ENCODE measurements at regions not wholly inside any gene's neighbourhood (a gene's known extent, or its start where the extent isn't known, plus 50 kb on each side); places are given as distances from the start of the nearest gene placed in this dataset.

DNA sequence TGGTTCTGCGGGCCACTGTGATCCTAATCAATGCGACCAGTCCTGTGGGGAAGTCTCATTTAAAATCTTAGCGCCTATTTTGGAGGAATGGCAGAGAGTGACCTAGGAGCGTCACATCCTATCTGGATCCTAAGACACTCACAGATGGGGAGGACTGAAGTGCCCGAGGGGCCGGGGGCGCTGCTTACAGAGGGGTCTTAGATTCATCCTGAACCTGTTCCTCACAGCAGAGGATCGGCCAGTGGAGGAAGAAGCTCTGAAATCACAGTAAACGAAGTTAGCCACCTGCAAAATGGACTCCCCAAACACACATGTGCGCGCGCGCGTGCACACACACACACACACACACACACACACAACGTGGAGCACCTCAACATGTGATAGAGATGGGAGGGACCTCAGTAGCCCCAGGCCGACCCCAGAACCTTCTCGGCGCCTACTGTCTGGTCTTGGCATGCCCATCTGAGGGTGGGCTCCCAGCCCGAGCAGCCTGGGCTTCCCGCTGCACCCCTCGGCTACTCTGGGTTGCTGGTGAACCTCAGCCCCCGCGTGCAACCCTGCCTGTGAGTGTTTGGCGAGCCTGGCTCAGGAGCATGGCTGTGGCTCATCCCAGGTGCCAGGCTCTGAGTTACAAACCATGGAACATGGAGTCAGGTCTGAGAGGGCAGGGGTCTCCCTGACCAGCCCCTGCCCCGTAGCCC is 613.3 kb downstream of the TBC1D22A start:
- DNase-seq, result no peak

DNA sequence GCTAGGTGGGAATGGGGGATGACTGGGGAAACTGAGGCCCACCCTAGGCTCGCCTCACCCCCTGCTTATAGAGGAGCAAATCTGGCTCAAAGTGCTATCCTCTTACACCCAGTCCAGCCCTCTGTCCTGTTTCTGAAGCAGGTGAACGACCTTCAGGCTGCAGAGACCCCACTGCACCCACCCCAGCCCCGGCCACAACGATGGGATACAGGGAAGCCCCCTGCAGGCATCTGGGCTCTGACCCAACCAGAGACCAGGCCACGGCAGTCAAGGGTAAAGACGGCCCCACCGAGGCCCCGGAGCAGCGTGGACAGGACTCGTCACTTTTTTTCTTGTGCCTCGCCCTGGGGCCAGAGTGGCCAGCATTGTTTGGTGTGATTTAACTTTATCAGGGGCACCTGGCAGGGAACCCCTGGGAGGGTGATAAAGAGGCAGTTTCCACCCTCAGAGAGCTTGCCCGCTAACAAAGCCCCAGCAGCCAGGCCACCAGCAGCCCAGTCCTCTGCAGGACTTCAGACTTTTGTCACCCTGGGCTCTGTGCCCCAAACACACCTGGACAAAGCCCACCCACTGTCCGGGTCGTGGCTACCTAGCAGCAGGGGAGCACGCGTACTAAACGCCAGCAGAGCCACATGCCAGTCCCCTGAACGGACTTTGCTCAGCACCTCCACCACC is 612.6 kb downstream of the TBC1D22A start:
- DNase-seq, result no peak

DNA sequence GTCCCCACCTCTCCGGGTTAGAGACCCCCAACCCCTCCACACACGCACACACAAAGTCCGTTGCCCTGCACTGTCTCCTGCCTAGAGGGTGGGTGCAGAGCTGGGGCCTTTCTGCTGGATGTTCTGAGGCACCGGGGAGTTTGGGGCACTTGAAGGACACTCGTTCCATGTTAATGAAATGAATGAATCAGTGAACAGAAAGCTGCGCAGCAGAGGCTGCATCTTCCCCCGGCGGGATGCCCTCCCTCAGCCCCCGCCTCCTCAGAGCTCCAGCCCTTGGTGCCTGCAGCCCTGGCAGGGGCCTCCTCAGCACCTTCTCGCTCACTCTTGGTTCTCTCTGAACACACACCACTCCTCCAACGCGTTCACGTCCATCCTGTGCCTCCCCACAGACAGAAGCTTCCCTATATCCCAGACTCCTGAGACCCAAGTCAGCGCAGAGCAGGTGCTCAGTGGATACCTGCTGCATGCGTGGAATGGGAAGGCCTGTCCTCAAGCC is 611.9 kb downstream of the TBC1D22A start:
- DNase-seq, result no peak

DNA sequence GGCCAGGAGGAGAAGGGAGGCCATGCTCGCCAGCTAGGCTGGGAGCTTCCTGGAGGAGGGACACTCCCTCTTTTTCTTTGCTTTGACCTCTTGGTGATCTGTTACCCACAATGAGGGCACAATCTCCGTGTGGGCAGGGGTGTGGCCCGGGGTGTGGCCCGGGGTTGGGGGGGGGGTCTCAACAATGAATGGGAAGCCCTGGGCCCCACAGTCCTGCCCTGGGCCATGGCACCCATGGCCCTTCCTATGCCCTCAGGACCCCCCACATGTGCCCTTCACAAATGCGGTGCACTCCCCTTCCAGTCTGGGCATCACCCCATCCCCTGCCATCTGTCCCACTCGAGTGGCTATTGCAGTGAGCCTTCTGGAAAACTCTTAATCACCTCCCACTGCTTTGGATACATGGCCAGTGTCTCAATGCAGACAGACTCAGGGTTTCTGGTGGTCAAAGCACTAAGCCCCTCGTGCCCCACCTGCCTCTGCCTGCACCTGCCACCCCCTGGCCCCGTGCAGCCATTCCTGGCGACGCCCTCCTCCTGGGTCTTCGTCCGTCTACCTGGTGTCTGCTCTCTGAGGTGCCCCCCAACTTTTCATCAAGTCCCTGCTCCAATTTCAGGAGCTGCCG is 611.3 kb downstream of the TBC1D22A start:
- no peak for DNase-seq

DNA sequence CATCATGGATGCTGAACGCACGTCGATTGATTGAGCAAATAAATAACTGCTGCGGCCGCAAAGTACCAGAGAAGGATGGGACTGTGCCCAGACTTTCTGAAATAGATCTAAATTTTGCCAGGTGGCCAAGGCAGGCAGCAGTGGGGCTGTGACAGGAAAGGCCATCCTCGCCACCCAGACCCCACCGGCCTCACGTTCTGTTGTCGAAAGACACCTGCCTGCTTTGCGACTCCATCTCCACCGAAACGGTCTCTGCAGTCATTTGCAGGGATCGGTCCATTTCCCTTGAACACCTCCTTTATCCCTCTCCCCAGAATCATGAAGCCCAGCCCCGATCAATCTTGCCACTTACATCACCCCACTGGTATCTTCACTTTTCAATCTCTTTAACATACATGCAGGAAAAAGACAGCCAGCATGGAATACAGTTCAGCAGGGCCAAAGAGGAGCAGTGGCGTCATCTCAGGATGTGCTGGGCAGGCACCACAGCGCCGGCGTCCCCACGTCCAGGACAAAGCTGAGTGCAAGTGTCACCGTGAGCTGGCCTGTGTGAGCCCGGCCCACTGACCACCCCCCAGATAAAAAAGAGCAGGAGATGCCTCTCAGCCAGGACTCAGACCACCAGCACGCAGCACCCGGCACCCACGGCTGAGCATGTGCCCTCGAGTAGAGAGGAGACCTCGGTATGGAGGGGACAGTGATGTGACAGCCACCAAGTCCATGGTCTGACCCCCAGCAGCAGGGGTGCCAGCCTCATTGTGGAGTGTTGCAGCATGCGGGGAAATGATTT is 610.3 kb downstream of the TBC1D22A start:
- no peak for DNase-seq

DNA sequence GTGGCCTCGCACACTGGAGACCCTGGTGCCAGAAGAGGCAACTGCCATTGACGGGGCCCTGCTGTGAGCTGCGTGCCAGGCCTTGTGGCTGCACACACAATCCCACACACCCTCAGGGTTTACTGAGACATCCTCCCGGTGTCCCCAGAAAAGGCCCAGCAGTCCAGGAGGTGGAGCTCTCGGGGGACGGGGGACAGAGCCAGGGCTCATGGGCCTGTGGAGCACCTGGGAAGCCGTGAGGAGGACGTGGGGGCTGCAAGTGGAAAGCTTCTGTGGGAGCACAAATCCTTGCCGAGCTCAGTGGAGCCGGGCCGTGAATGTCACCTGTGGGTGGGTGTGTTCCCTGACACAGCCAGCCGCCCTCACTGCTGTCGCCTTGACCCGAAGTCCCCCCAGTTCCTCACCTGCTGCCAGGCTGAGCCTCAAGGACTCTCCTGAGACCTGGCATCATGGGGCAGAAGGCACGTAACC is 609.7 kb downstream of the TBC1D22A start:
- no peak for DNase-seq

DNA sequence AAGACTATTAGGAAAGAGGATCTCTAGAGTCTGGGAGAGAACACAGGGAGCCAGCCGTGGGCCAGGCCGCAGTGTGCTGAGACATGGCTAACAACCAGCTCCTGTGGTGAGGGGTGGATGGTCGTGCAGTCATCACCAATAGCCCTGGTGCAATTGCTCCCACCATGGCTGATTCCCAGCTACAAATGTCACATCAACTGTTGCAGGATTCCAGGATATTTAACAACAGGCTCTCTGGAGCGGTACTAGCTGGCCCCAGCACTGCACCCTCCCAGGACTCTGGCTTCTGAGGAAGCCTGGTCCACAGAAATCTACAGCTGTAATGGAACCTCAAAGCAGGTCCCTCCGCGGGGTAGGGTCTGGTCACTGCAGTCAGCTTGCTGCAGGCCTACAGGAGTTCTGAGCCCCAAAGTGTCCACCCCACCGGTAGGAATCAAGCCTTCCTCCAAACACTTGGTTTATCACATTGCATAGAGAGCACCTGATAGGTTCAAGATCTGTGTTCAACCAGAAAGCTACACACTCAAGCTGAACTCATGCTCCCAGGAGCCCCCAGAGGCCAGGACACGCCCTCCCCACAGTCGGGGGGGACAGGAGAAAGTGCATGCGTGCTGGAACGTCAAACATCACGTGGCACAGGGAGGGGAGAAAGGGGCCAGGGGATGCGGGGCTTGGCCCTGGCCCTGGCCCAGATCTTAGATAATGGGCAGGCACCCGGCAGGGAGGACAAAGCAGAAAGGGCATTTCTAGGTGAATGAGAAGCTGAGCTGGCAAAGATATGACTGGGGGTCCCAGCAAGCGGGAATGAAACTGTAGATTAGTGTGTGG is 609.0 kb downstream of the TBC1D22A start:
- DNase-seq, result no peak

DNA sequence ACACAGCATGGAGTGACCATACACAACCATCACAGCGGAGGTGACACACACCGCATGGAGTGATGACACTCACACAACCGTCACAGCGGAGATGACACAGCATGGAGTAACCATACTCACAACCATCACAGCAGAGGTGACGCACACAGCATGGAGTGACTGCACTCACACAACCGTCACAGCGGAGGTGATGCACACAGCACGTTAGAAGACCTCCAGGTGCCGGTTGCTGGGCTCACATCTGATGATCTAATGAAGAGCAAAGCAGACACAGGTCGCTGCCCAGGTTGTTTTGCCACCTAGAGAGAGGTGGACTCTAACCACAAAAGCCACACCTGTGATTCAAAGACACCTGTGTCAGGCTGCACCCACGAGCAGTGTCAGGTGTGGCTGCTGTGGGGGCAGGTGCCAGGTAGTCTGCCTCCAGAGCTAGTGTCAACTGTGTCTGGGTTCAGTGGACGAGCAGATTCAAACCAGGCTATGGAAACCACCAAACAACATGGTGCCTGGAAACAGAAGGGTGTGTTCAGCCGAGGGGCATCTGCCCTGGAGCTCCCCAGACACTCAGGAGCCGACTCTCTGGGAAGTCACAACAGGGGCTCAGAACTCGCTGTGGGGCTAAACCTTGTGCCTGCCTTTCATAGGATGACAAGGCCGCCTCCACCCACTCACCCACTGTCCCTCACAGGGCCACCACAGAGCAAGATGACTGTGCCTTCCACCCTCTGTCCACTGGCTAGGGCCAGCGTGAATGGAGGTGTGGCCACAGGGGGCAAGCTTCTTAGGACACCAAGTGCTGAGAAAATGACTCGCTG is 608.2 kb downstream of the TBC1D22A start:
- no peak for DNase-seq

DNA sequence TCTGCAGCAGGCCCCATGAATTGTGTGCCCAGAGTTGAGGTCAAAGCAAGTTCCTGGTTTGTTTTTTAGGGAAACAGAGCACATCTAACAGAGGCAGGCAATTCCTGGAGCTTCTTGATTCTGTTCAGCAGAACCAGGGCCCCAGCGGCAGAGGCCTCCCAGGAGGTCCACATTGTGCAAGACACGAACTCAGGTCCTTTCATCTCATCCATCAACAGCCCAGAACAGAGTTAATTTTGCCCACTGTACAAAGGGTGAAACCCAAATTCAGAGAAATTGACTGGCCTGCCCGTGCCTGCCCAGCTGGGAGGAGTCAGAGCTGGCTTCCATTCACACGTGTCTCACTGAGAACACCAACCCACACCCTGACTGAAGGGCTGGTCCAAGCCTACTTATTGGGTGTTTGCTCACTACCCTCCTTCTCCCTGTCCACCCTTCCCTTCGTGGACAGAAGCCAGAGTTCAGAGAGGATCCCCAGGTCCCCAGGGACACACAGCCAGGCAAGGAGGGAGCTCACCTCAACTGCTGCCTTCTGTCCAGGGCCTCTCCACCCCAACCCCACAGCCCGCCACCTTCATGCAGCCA is 607.1 kb downstream of the TBC1D22A start:
- no peak for DNase-seq

DNA sequence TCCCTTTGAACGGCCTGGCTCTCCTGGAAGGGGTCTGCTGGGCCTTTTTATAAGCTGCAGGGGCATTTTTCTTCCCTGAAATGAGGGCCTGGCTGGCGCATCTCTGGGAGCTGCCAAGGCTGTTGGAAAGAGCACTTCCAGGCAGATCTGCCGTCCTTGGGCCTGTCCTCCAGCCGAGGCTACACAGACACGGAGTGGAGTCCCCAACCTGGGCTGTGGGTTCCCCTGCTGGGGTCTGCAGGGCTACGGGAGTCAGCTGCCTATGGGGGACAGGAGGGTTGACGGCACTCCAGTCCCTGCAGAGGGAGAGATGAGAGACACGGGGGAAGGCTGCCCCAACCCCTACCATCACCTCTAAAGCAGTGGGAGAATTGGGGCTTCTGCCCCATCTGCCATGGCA is 606.6 kb downstream of the TBC1D22A start:
- no peak for DNase-seq

DNA sequence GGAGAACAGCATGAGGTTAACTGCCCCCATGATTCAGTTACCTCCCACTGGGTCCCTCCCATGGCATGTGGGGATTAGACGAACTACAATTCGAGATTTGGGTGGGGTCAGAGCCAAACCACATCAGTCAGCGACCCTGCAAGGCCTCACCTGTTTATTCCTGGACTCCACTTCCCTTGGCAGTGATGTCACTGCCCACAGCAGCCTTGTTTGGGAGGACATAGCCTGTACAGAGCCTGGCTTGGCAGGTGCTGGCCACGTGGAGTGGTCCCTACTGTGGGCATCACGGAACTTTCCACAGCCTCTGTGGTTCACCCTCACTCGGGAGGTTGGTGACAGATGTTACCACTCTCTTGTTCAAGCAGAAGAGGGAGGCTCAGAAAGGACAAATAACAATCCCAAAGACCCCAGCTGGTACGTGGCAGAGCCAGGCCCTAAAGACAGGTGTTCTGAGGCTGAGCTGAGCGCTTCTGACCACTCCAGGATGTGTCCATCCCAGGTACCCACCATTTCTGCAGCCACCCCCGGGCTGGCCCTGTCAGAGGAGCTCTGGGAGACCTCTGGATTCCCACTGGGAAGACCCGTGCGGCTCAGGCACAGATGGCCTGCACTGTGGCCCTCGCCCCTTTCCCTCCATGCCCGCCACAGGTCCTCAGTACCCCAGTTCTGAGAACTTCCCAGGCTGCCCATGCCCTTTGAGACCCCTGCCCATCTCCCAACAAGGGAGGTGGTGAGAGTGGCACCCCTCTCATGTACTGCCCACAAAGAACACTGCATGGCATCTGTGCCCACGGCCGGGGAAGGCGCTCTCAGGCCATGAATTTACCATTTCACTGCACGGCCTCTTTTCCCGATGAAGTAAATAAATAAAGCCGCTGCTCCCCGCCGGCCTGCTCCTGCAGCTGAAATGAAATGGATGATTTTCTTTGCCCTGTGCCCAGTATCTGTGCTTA is 605.8 kb downstream of the TBC1D22A start:
- no peak for DNase-seq

DNA sequence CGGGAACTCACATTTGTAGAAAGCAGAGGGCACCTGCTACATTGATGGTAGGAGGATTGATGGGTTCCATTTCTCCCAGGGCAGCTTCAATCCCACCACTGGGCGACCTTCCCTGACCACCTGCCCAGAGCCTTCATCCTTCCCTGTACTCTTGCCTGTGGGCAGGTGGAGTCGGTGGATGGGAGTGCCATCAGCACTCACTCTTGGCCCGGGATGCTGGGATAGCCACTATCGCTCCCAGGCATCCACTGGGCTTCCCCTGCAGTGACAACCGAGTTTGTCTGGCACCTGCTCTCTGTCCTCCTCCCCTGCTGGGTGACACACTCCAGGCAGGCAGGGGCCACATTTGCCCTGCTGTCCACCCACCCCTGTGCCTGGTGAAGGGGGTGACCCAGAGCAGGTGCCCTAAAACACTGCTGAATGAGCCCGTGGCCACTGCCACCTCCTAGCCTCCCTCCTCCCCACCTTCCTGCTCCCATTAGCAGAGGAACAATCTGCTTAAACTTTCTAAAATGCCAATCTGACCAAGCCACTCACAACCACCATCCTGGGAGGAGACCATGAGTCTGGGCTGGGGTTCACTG is 604.7 kb downstream of the TBC1D22A start:
- DNase-seq, result no peak

DNA sequence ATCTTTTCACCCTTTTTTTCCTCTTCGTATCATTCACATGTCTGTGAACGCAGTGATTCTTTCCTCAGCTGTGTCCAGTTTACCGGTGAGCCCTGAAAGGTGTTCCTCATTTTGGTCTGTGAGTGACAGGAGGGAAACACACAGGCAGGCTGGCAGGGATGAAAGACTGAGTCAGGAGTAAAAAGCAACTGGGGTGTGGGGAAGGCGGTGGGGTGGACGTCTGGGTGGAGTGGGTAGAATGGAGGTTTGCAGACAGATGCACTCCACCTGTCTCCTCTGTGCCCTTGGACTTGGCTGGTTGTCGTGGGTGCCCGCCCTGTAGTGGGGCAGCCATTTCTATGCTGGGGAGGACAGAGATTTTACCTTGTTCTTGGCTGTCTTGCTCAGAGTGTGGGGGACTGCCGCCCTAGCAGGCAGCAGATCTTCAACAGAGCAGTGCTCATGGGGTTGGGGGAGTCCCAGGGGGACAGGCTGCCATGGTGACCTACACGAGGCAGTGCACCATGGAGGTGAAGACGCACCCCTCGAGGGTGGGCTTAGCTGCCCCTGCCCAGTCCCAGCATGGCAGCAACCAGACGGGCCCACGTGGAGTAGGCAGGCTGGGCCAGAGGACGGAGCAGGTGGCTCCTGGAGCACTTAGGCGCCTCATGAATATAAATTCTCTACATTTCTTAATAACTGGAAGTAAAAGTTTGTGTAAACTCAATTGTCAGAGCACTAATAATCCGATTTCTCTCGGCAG is 603.7 kb downstream of the TBC1D22A start:
- DNase-seq, result no peak

DNA sequence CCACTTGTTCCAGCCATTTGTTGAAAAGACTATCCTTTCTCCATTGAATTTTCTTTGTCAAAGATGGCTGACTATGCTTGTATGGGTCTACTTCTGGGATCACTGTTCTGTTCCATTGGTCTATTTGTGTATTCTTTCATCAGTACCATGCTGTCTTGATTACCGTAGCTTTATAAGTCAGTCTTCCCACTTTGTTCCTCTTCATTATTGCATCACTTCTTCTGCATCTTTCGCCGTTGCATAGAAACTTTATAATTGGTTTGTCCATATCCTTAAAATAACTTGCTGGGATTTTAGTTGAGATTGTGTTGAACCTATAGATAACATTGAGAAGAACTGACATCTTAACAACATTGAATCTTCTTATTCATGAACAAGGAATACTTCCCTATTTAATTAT is 598.8 kb downstream of the TBC1D22A start:
- DNase-seq, result no peak

DNA sequence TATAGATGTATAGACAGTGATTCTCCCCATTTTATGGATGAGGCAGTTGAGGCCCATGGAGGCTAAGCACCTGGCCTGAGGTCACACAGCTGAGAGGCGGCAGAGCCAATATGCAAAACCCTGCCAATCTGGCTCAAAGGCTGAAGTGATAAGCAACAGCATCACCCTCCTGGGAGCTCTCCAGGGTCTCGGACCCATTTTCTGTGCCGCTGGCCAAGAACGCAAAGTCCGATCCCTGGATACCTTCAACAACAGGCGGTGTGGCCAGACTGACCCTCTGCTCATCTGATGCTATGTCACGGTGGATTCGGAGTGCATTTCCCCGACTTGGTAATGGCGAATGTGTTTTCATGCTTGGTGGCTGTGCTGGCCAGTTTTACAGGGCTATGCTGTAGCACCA is 595.0 kb downstream of the TBC1D22A start:
- no peak for DNase-seq

DNA sequence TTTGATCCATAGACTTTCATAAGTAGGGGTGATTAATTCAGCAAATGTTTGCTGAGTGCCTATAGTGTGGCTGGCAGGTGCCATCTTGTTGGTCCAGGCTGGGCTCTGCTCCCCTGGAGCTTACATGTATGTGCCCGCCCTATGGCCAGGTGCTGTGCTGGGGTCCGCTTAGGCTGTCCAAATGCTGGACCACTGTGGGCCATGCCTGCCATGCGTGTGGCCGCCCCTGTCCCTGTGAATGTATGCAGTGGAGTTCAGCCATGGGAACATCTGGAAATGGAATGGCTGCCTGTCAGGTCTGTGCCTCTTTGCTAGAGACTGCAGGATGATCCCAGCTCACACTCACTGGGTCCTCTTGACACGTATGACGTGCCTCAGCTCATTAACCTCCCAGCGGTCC is 594.6 kb downstream of the TBC1D22A start:
- DNase-seq, result no peak

DNA sequence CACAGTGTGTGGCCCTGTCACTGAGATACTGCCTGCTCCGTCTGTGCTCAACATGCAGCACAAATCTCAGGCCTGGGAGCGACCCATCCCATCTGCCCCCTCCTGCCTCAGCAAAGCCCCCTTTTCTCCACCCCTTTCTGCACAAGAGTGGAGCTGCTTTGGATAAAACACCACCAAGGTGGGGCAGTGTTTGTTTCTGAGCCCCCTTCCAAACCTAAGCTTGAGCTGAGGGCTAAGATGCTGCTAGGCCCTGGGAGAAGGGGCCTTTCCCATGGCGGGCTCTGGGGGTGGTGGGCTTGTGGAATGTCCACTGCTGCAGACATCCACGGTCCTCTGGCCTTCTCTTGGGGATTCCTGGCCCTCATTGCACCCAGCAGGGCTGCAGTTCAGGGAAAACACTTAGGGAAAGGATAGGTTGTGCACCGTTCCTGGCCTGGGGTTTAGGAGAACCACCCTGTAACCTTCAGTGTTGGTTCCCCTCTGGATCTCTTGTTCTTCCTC is 594.1 kb downstream of the TBC1D22A start:
- DNase-seq, result no peak

DNA sequence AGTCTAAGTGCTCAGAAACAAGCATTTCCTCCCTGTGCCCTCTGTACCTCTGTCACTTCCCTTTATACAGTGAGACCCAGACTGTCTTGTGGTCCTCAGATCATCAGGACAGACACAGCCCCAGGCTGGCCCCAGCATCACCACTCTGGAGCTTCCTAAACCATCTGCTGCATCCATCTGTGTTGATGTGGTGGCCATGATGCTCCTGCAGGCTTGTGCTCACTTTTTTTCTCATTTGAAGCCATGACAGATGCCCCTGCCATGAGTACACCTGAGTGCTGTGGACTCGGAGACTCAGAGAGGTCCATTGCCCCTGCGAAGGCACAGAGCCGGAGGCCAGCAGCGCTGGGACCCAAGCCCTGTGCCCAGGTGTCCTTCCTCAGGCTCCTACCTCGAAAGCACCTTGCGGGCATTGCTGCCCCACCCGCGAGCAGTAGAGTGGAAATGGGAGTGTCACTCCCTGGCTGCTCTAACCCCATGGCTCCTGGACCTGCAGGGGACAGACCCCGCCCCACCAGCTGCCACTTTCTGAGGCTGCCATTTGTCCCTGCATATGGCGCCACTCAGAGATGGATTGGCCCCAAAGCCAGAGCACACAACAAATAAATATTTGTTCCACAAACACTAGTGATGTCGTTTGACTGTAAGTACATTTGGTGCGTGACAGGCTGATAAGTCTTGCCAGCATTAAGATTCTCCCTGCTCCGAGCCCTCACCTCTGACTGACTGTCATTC is 593.5 kb downstream of the TBC1D22A start:
- DNase-seq, result no peak
